ENCODE measurements at regions not wholly inside any gene's neighbourhood (a gene's known extent, or its start where the extent isn't known, plus 50 kb on each side); places are given as distances from the start of the nearest gene placed in this dataset.

DNA sequence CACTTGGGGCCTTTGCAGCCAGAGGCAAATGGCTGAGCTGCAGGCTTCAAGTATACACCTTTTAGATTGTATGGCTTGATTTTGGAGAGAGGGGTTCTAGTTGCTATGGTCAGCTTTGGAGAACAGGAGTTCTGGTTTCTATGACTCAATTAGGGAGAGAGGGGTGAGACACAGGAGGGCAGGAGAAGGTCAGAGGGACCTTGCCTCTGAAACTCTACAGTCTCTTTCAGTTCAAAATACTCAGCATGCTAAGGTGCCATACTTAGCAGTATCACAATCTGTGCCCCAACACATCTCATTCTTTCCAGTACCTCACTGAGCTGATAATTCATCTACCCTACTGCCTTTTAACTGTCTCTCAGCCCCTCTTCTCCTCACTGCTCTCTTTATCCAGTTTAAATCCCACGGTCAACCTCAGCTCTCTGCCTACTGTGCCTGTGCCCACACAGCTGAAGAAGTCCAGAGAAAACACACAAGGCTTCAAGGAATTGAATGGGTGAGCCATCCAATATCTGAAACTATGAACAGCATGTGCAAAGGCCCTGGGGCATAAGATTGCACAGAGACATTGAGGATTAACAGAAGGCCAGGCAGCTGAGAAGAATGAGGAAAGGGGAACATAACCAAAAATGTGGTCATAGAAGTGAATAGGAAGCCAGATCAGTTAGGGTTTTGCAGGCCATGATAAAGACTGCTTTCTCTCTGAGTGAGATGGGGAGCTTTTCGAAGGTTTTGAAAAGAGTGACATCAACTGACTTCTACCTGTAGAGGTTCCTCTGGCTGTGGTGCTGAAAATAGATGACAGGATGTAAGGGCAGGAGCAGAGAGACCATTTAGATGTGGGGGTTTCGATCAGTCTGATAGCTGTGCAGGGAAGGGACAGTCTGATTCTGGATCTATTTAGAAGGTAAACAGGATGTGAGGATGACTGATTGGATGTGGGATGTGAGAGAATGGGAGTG, 54.5 kb upstream of the C3orf80 start:
- DNase-seq, result no peak

DNA sequence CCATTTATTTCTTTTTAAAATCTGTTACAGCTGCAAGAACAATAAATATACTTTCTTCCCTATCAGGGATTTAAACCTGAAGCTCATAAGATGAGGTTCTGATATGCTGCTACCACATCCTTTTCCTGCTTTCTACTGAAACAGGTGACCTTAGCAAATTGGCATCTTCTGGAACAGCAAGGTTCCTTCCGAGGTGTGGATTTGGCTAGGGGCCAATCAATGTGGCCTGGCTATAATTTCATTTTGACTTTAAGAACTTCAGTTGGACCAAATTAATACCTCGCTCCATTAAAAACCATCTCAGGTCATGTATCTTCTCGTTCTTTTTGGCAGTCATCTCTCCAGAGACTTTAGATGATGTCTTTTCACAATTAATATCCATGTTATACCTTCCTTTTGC, 53.4 kb upstream of the C3orf80 start:
- DNase-seq, result no peak

GRCh38 chr3:160174621-160175020, 50.6 kb upstream of the C3orf80 start:
- no peak for DNase-seq
